Breast epithelium (tissue), 3 donors: ENCODE measurements at regions not wholly inside any gene's neighbourhood (a gene's known extent, or its start where the extent isn't known, plus 50 kb on each side); places are given as distances from the start of the nearest gene placed in this dataset.

Experiments
- CTCF ChIP-seq, 3 donors: fragments of 450-650 bp; IDR thresholded peaks; one replicate each; pipeline ENCODE4 v1.5.1; 2016 to 2017; ENCODE audit warnings: antibody characterized with exemption in 3 of 3, mild to moderate bottlenecking in 3 of 3, moderate library complexity in 3 of 3
- POLR2A ChIP-seq: fragments of 450-650 bp; IDR thresholded peaks from one replicate; pipeline ENCODE4 v1.6.1; 2016; ENCODE audit warnings: antibody characterized with exemption, mild to moderate bottlenecking, moderate library complexity
- POLR2AphosphoS5 ChIP-seq, 3 donors: sonication (generic); formaldehyde crosslinking; IDR thresholded peaks; one replicate each; pipeline ENCODE4 v1.6.1; 2017; ENCODE audit warnings: antibody characterized with exemption in 3 of 3

GRCh38 chr4:151842430-151843079 is 81.7 kb upstream of the GATB start:
- TF ChIP-seq CTCF (IDR thresholded peaks at IDR 0.05) = no peak
- no peak for TF ChIP-seq POLR2AphosphoS5 (IDR thresholded peaks at IDR 0.05)
- TF ChIP-seq POLR2A = no peak
